Fibroblast of villous mesenchyme (primary cell): ENCODE measurements at regions not wholly inside any gene's neighbourhood (a gene's known extent, or its start where the extent isn't known, plus 50 kb on each side); places are given as distances from the start of the nearest gene placed in this dataset.

Source experiments
- DNase-seq: peaks from one replicate; pipeline ENCODE4 v3.0.0-alpha.2; 2010; ENCODE audit warnings: low read depth
- H3K4me3 ChIP-seq: 2 replicates; pipeline ENCODE4 v1.5.1; 2011; ENCODE audit warnings: low read depth, mild to moderate bottlenecking, low read length
- CTCF ChIP-seq: IDR thresholded peaks from 2 replicates; pipeline ENCODE4 v1.5.1; 2012; ENCODE audit warnings: low read depth, mild to moderate bottlenecking, low read length; ENCODE audit not compliant: insufficient read depth

- H3K4me3 ChIP-seq: no peak overlapping the region
- no peak for DNase-seq
- no peak for TF ChIP-seq CTCF
Measured at GRCh38 chr2:142672698-142673097, 204.8 kb upstream of the KYNU start.

- no peak for TF ChIP-seq CTCF
- DNase-seq: no peak
- H3K4me3 ChIP-seq: no peak overlapping the region
Measured at GRCh38 chr2:142670362-142670761, 207.1 kb upstream of the KYNU start.

- TF ChIP-seq CTCF: no peak
Measured at GRCh38 chr2:142668420-142668819, 209.0 kb upstream of the KYNU start.

GRCh38 chr2:142665241-142665640 lies 212.2 kb upstream of the KYNU start:
- no peak overlapping the region for H3K4me3 ChIP-seq
- no peak for DNase-seq
- TF ChIP-seq CTCF: no peak

More at GRCh38 chr2:142668420-142668819, 209.0 kb upstream of the KYNU start:
- no peak for DNase-seq
- no peak overlapping the region for H3K4me3 ChIP-seq

- no peak for TF ChIP-seq CTCF
- DNase-seq: no peak
- H3K4me3 ChIP-seq: no peak overlapping the region
Measured at GRCh38 chr2:142650601-142651000, 226.9 kb upstream of the KYNU start.

- no peak for TF ChIP-seq CTCF
- no peak for DNase-seq
Measured at GRCh38 chr2:142649581-142649980, 227.9 kb upstream of the KYNU start.

GRCh38 chr2:142642650-142643049 lies 234.8 kb upstream of the KYNU start:
- no peak for DNase-seq
- TF ChIP-seq CTCF: no peak

More at GRCh38 chr2:142649581-142649980, 227.9 kb upstream of the KYNU start:
- no peak overlapping the region for H3K4me3 ChIP-seq

More at GRCh38 chr2:142642650-142643049, 234.8 kb upstream of the KYNU start:
- no peak overlapping the region for H3K4me3 ChIP-seq
